Ishikawa (cell line): ENCODE measurements at regions not wholly inside any gene's neighbourhood (a gene's known extent, or its start where the extent isn't known, plus 50 kb on each side); places are given as distances from the start of the nearest gene placed in this dataset.

ENCODE experiments used
- CEBPB ChIP-seq: IDR thresholded peaks from 2 replicates; pipeline ENCODE4 v1.6.1; 2012
- CREB1 ChIP-seq: IDR thresholded peaks from 2 replicates; pipeline ENCODE4 v1.6.1; 2012; ENCODE audit warnings: low read depth
- EGR1 ChIP-seq: IDR thresholded peaks from 2 replicates; pipeline ENCODE4 v1.6.1; 2012
- EP300 ChIP-seq: IDR thresholded peaks from 2 replicates; pipeline ENCODE4 v1.6.1; 2012; ENCODE audit warnings: borderline replicate concordance
- FOXM1 ChIP-seq: IDR thresholded peaks from 2 replicates; pipeline ENCODE4 v1.6.1; 2012; ENCODE audit warnings: low read depth, borderline replicate concordance
- NFIC ChIP-seq: IDR thresholded peaks from 2 replicates; pipeline ENCODE4 v1.6.1; 2012
- TAF1 ChIP-seq: IDR thresholded peaks from 2 replicates; pipeline ENCODE4 v1.6.1; 2012; ENCODE audit warnings: low read depth, mild to moderate bottlenecking
- TCF12 ChIP-seq: IDR thresholded peaks from 2 replicates; pipeline ENCODE4 v1.6.1; 2012; ENCODE audit warnings: low read depth
- TF ChIP-seq, protein P1 (sequence below): IDR thresholded peaks from 2 replicates; pipeline ENCODE4 v1.6.1; 2012
- TF ChIP-seq, protein P2 (sequence below): IDR thresholded peaks from 2 replicates; pipeline ENCODE4 v1.6.1; 2012
- TF ChIP-seq, protein P3 (sequence below): IDR thresholded peaks from 2 replicates; pipeline ENCODE4 v1.6.1; 2012; ENCODE audit warnings: low read depth, mild to moderate bottlenecking

DNA sequence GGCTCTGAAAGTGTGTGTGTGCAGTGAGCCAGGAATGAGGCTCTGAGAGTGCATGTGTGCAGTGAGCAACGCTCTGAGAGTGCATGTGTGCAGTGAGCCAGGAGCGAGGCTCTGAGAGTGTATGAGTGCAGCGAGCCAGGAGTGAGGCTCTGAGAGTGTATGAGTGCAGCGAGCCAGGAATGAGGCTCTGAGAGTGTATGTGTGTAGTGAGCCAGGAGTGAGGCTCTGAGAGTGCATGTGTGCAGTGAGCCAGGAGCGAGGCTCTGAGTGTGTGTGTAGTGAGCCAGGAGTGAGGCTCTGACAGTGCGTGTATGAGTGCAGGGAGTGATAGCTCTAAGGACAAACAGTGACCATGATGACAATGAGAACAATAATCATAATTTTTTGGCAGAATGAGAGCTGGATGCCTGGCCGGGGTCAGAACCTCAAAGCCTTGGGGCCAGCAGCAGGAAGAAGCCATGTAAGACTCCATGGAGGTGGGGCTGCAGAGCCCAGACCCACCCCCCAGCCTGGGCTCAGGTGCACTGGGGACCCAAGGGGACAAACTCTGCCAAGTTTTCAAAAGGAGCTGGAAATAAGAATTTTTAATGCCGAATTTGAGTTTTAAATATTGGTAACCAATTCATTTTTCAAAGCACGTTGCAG is 85.7 kb upstream of the PRR20G start:
- TF ChIP-seq FOXM1 (no peak), EP300 (no peak), EGR1 (no peak), CEBPB (no peak), TAF1 (no peak), NFIC (no peak), TCF12 (no peak), CREB1 (no peak)
- TF ChIP-seq, protein P1, sequence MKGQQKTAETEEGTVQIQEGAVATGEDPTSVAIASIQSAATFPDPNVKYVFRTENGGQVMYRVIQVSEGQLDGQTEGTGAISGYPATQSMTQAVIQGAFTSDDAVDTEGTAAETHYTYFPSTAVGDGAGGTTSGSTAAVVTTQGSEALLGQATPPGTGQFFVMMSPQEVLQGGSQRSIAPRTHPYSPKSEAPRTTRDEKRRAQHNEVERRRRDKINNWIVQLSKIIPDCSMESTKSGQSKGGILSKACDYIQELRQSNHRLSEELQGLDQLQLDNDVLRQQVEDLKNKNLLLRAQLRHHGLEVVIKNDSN: no peak
- TF ChIP-seq, protein P2, sequence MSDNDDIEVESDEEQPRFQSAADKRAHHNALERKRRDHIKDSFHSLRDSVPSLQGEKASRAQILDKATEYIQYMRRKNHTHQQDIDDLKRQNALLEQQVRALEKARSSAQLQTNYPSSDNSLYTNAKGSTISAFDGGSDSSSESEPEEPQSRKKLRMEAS: no peak
- TF ChIP-seq, protein P3, sequence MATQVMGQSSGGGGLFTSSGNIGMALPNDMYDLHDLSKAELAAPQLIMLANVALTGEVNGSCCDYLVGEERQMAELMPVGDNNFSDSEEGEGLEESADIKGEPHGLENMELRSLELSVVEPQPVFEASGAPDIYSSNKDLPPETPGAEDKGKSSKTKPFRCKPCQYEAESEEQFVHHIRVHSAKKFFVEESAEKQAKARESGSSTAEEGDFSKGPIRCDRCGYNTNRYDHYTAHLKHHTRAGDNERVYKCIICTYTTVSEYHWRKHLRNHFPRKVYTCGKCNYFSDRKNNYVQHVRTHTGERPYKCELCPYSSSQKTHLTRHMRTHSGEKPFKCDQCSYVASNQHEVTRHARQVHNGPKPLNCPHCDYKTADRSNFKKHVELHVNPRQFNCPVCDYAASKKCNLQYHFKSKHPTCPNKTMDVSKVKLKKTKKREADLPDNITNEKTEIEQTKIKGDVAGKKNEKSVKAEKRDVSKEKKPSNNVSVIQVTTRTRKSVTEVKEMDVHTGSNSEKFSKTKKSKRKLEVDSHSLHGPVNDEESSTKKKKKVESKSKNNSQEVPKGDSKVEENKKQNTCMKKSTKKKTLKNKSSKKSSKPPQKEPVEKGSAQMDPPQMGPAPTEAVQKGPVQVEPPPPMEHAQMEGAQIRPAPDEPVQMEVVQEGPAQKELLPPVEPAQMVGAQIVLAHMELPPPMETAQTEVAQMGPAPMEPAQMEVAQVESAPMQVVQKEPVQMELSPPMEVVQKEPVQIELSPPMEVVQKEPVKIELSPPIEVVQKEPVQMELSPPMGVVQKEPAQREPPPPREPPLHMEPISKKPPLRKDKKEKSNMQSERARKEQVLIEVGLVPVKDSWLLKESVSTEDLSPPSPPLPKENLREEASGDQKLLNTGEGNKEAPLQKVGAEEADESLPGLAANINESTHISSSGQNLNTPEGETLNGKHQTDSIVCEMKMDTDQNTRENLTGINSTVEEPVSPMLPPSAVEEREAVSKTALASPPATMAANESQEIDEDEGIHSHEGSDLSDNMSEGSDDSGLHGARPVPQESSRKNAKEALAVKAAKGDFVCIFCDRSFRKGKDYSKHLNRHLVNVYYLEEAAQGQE: no peak
